Mesothelial cell of epicardium (in vitro differentiated cells): ENCODE measurements at regions not wholly inside any gene's neighbourhood (a gene's known extent, or its start where the extent isn't known, plus 50 kb on each side); places are given as distances from the start of the nearest gene placed in this dataset.

Experiments used
- DNase-seq, 2 experiments: peaks; one replicate each; pipeline ENCODE4 v3.0.0; 2021; ENCODE audit warnings: low spot score in 2 of 2; ENCODE audit not compliant: unreplicated experiment in 2 of 2
- H3K27ac Mint-ChIP-seq: 2 replicates; pipeline ENCODE4 v1.8.0; 2021; ENCODE audit warnings: mixed read lengths
- H3K27me3 Mint-ChIP-seq: 2 replicates; pipeline ENCODE4 v1.8.0; 2021; ENCODE audit warnings: low read depth, mixed read lengths
- H3K36me3 Mint-ChIP-seq: 2 replicates; pipeline ENCODE4 v1.8.0; 2021; ENCODE audit warnings: mixed read lengths
- H3K4me1 Mint-ChIP-seq: 2 replicates; pipeline ENCODE4 v1.8.0; 2021; ENCODE audit warnings: mixed read lengths
- H3K4me3 Mint-ChIP-seq: 2 replicates; pipeline ENCODE4 v1.8.0; 2021; ENCODE audit warnings: mild to moderate bottlenecking, moderate library complexity, mixed read lengths
- H3K9me3 Mint-ChIP-seq: 2 replicates; pipeline ENCODE4 v1.8.0; 2021; ENCODE audit warnings: mixed read lengths
- CTCF ChIP-seq: fragments of 200-600 bp; sonication (generic); IDR thresholded peaks from one replicate; pipeline ENCODE4 v1.5.0; 2021; ENCODE audit warnings: antibody characterized with exemption; ENCODE audit not compliant: unreplicated experiment

GRCh38 chr15:69804786-69805185, 292.9 kb downstream of the TLE3 start:
- Mint-ChIP-seq H3K27me3 (peaks cover 21% of the 10 kb centered on the region), H3K4me3 (no peak overlapping the region), H3K4me1 (no peaks in the 10 kb centered on the region), H3K27ac (no peak overlapping the region), H3K36me3 (no peaks in the 10 kb centered on the region), H3K9me3 (no peaks in the 10 kb centered on the region)
- no peak for DNase-seq
- no peak for TF ChIP-seq CTCF

- no peaks in the 10 kb centered on the region for H3K4me1 Mint-ChIP-seq
- DNase-seq, result no peak
- H3K9me3 Mint-ChIP-seq, result no peaks in the 10 kb centered on the region
- H3K27ac Mint-ChIP-seq, result no peak overlapping the region
- TF ChIP-seq CTCF, result no peak
- H3K27me3 Mint-ChIP-seq, result peaks cover 21% of the 10 kb centered on the region
- H3K4me3 Mint-ChIP-seq, result no peak overlapping the region
- H3K36me3 Mint-ChIP-seq, result no peaks in the 10 kb centered on the region
Measured at GRCh38 chr15:69805248-69805953, 292.3 kb downstream of the TLE3 start.

GRCh38 chr15:69806287-69806915, 291.3 kb downstream of the TLE3 start:
- Mint-ChIP-seq H3K4me1 (peaks cover 4% of the 10 kb centered on the region), H3K36me3 (no peaks in the 10 kb centered on the region), H3K27me3 (peaks cover 21% of the 10 kb centered on the region), H3K9me3 (no peaks in the 10 kb centered on the region), H3K27ac (no peak overlapping the region), H3K4me3 (no peak overlapping the region)
- TF ChIP-seq CTCF, result no peak
- no peak for DNase-seq

- Mint-ChIP-seq H3K27ac (no peak overlapping the region), H3K27me3 (peaks cover 18% of the 10 kb centered on the region), H3K4me3 (no peak overlapping the region), H3K4me1 (peaks cover 4% of the 10 kb centered on the region), H3K9me3 (no peaks in the 10 kb centered on the region), H3K36me3 (no peaks in the 10 kb centered on the region)
- DNase-seq, result no peak
- no peak for TF ChIP-seq CTCF
Measured at GRCh38 chr15:69807721-69808120, 290.0 kb downstream of the TLE3 start.

GRCh38 chr15:69808756-69809155, 289.0 kb downstream of the TLE3 start:
- Mint-ChIP-seq H3K9me3 (no peaks in the 10 kb centered on the region), H3K27ac (no peak overlapping the region), H3K36me3 (no peaks in the 10 kb centered on the region), H3K4me1 (peaks cover 4% of the 10 kb centered on the region), H3K4me3 (no peak overlapping the region), H3K27me3 (peaks cover 18% of the 10 kb centered on the region)
- no peak for TF ChIP-seq CTCF
- DNase-seq, result no peak
